ENCODE measurements at regions not wholly inside any gene's neighbourhood (a gene's known extent, or its start where the extent isn't known, plus 50 kb on each side); places are given as distances from the start of the nearest gene placed in this dataset.

- intact Hi-C loops (cut with DNase I): no loop called here
- TF ChIP-seq CTCF (IDR thresholded peaks at IDR 0.05): no peak
- DNase-seq (ENCODE audit: low spot score in 2 of 2): no peak
These were observed 68.5 kb upstream of the GATA2 start for GRCh38 chr3:128561504-128561903.

GRCh38 chr3:128560768-128561167 lies 67.8 kb upstream of the GATA2 start:
- H3K9me3 ChIP-seq: no peaks in the 10 kb centered on the region
- no peaks in the 10 kb centered on the region for H3K4me1 ChIP-seq
- no peak for DNase-seq (ENCODE audit: low spot score in 2 of 2)
- no peak overlapping the region for H3K4me3 ChIP-seq
- no peaks in the 10 kb centered on the region for H3K27me3 ChIP-seq
- no peaks in the 10 kb centered on the region for H3K36me3 ChIP-seq
- intact Hi-C loops (cut with DNase I): no loop called here
- H3K27ac ChIP-seq: no peak overlapping the region
- no peak for TF ChIP-seq CTCF (IDR thresholded peaks at IDR 0.05)

More at GRCh38 chr3:128561504-128561903, 68.5 kb upstream of the GATA2 start:
- Histone ChIP-seq H3K4me3 (no peak overlapping the region), H3K27ac (no peak overlapping the region), H3K36me3 (no peaks in the 10 kb centered on the region), H3K9me3 (no peaks in the 10 kb centered on the region), H3K27me3 (no peaks in the 10 kb centered on the region), H3K4me1 (no peaks in the 10 kb centered on the region)

DNA sequence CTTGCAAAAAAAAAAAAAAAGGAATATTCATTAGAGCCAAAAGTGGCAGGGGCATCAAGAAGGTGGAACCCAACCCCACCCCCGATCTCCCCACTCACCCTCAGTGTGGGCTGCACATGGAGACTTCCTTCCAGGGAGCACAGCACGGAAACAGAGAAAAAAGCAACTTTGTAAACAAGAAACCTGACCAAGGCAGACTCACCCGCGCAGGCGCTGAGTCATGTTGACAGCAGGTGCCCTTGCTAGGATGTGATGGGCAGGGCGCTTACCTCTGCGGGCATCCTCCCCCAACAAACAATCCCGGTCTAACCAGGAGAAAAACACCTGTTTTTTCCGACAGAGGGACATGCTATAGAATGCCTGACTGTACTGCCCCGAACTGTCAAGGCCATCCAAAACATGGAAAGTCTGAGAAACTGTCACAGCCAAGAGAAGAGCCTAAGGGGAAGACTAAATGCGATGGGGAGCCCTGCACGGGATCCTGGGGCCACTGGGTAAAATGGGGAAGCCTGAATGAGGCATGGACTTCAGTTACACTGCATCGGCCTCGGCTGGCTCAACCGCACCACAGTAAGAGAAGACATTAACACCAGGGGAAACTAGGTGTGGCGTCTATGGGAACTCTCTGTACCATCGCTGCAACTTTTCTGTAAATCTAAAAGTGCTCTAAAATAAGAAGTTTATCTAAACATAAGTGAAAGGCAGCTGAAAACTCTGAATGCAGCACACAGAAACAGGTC lies 66.7 kb upstream of the GATA2 start:
- H3K4me1 ChIP-seq: no peaks in the 10 kb centered on the region
- no peak for DNase-seq (ENCODE audit: low spot score in 2 of 2)
- no peaks in the 10 kb centered on the region for H3K9me3 ChIP-seq
- no peak overlapping the region for H3K27ac ChIP-seq
- no peak overlapping the region for H3K4me3 ChIP-seq
- no peaks in the 10 kb centered on the region for H3K36me3 ChIP-seq
- H3K27me3 ChIP-seq: no peaks in the 10 kb centered on the region
- no peak for TF ChIP-seq CTCF (IDR thresholded peaks at IDR 0.05)
- intact Hi-C loops (cut with DNase I): no loop called here

DNA sequence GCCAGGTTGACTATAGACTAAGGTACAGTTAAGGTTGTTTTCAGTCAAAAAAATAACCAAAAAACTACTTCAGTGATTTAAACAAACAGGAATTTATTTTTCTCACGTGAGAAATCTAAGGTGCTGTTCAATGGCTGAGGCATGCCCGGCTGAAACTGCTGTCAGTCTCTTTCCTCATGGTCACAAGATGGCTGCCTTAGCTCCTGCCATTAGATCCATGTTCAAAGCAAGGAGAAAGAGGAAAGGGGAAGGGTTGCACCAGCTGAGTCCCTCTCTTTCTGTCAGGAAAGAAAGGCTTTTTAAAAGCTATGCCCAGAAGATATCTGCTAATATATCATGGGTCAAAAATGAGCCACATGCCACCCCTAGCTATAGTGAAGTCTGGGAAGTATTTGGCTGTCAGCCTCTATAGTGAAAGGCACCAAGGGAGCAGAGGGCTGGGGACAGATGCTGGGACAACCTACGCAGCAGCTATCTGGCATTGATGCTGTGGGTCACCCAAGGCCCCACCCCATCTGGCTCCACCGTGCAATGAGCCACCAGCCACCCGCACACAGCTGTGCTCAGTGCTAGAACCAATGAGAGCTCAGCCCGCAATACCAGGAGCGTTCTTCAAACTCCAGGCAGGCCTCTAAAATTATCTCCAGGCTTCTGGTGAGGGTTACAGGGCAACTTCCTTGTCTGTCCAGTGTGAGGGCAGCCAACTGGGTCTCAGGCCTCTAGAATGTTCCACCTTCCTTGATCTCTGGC lies 64.7 kb upstream of the GATA2 start:
- Histone ChIP-seq H3K4me3 (no peak overlapping the region), H3K4me1 (no peaks in the 10 kb centered on the region), H3K27ac (no peak overlapping the region), H3K27me3 (no peaks in the 10 kb centered on the region), H3K36me3 (no peaks in the 10 kb centered on the region), H3K9me3 (no peaks in the 10 kb centered on the region)
- no peak for TF ChIP-seq CTCF (IDR thresholded peaks at IDR 0.05)
- intact Hi-C loops (cut with DNase I): no loop called here
- DNase-seq (ENCODE audit: low spot score in 2 of 2): no peak

DNA sequence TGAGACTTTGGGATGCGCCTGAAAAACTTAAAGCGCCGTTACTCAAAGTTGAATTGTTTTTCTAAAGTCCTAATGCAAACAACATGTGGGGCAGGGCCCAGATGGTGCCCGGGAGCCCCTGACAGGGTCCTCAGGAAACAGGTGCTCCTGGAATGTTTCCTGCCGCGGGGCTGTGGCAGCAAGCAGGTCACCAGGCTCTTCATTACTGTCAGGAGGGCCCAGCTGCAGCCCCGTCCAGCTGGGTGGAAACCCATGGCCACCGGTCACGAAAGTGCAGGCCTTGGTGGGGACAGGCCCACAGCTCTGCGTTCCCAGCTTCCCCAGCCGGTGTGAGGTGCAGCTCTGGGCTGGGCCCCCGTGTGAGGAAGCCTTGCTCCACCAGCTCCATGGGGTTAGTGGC lies 63.9 kb upstream of the GATA2 start:
- DNase-seq (ENCODE audit: low spot score in 2 of 2): no peak
- Histone ChIP-seq H3K4me3 (no peak overlapping the region), H3K27ac (no peak overlapping the region), H3K4me1 (no peaks in the 10 kb centered on the region), H3K9me3 (no peaks in the 10 kb centered on the region), H3K27me3 (no peaks in the 10 kb centered on the region), H3K36me3 (no peaks in the 10 kb centered on the region)
- TF ChIP-seq CTCF (IDR thresholded peaks at IDR 0.05): no peak
- intact Hi-C loops (cut with DNase I): no loop called here
